Left colon (tissue), 2 donors: ENCODE measurements at regions not wholly inside any gene's neighbourhood (a gene's known extent, or its start where the extent isn't known, plus 50 kb on each side); places are given as distances from the start of the nearest gene placed in this dataset.
"Not testable (repeated sequence)": the region's sequence is repeated elsewhere in the genome, so short reads cannot be mapped to it uniquely, and the experiment has no call there.

Source experiments
- ATAC-seq: fragments of 200-7000 bp; cut with Tn5 transposase; one replicate; pipeline ENCODE4 v1.9.1; 2020; ENCODE audit warnings: mild to moderate bottlenecking, moderate library complexity
- DNase-seq, 2 donors: peaks; one replicate each; pipeline ENCODE4 v3.0.0-alpha.2; 2020
- intact Hi-C, 2 donors: fragments of 100-400 bp; cut with DNase I in 1 of 2; cut with micrococcal nuclease in 1 of 2; formaldehyde crosslinking; loops; one replicate each; pipeline versions ENCODE4 v1.11.2 to v1.14.0; 2022; cut with DNase I, micrococcal nuclease
- microRNA-seq, 2 donors: library from miRNA; unstranded; fragments of <30 nt; microRNA quantifications; one replicate each; pipeline versions ENCODE4 v1.1.0 to v1.2.0, GENCODE V29; 2020
- donor health status: DM: no; HTN: no; CAD: no.
- donor health status: DM: yes; HTN: yes; CAD: no.

- ATAC-seq (peak; percentile 52), DNase-seq (peak in 1 of 2 donors; percentile 17)
- intact Hi-C loops = loop anchor here in 1 of 2 donors (5.0 to 10.0 kb wide), 2 partner anchors 330 to 707 kb away; a partner anchor contains a TSS
Observed at GRCh38 chr6:27187231-27188060, 60.1 kb upstream of the PRSS16 start.

GRCh38 chr6:27188061-27188884, 59.2 kb upstream of the PRSS16 start:
- intact Hi-C loops = loop anchor here in 1 of 2 donors (5.0 to 10.0 kb wide), 2 partner anchors 329 to 707 kb away; a partner anchor contains a TSS
- peak; percentile 93 for ATAC-seq
- peak; percentile 52 to 62 for DNase-seq

GRCh38 chr6:27188885-27189418, 58.5 kb upstream of the PRSS16 start:
- DNase-seq (peak; percentile 66 to 74), ATAC-seq (peak; percentile 84)
- intact Hi-C loops = loop anchor here in 1 of 2 donors (5.0 to 10.0 kb wide), 2 partner anchors 328 to 706 kb away; a partner anchor contains a TSS

DNA sequence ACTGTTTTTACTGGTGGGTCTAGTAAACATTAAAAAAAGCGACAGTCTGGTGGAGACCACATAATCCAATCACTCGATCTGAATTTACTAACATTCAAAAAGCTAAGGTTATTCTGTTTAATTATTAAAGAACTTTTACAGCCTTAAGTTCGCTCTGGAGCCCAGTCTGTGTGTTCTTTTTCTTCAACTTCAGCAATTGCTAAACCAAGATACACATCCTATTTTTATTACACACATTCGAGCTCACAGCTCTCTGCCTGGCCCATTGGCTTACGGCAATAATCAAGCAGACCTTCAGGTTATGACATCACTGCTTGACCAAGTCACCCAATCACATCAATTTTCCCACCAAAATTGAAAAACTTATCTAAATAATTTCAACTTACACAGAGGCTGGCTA, 57.4 kb upstream of the PRSS16 start:
- DNase-seq (no peak), ATAC-seq (peak; percentile 17)
- intact Hi-C loops = no loop called here

- DNase-seq, ATAC-seq, intact Hi-C loops: not testable (repeated sequence)
Observed at GRCh38 chr6:27194453-27194852, 53.0 kb upstream of the PRSS16 start.

GRCh38 chr6:27195547-27195946, 52.0 kb upstream of the PRSS16 start:
- ATAC-seq, intact Hi-C loops: not testable (repeated sequence)

More at GRCh38 chr6:27195547-27195946, 52.0 kb upstream of the PRSS16 start:
- not testable (repeated sequence) for DNase-seq

Small RNAs in the stretch of these regions (microRNA-seq; reads per million reads assigned to microRNA genes)
- gene MIR3143 = 0.53 to 2.7 reads per million in 2 donors
